ENCODE measurements at regions not wholly inside any gene's neighbourhood (a gene's known extent, or its start where the extent isn't known, plus 50 kb on each side); places are given as distances from the start of the nearest gene placed in this dataset.

DNA sequence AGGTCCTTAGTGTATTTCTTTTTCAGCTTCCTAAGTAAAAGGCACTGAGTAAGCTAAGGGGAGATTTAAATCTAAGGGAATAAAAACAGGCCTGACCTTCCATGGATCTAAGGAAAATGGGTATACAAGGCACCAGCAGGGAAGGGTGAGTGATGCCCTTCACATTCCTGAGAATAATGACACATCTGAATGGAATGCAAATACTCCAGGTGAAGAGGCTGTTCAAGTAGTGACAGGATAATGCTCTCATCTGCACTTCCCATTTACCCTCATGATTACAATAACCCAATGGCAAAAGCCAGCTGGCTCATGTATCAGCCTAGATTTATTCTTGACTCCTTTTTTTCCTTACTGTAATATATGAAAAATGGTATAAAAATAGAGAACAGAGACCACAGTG lies 216.2 kb upstream of the ACTBL2 start:
- peaks cover 13% of the 10 kb centered on the region for H3K4me1 ChIP-seq (ENCODE audit: insufficient read depth, low read length)
- H3K4me3 ChIP-seq (ENCODE audit: low read length) = no peak overlapping the region
- no peaks in the 10 kb centered on the region for H3K36me3 ChIP-seq (ENCODE audit: insufficient read depth, low read depth, low read length)
- no peaks in the 10 kb centered on the region for H3K27me3 ChIP-seq (ENCODE audit: insufficient read depth, low read length)
- no peak overlapping the region for H3K9ac ChIP-seq (ENCODE audit: low read depth, low read length)
- H3K27ac ChIP-seq (ENCODE audit: low read length) = no peak overlapping the region
- H3K9me3 ChIP-seq (ENCODE audit: insufficient read depth, low read depth, low read length) = no peaks in the 10 kb centered on the region

DNA sequence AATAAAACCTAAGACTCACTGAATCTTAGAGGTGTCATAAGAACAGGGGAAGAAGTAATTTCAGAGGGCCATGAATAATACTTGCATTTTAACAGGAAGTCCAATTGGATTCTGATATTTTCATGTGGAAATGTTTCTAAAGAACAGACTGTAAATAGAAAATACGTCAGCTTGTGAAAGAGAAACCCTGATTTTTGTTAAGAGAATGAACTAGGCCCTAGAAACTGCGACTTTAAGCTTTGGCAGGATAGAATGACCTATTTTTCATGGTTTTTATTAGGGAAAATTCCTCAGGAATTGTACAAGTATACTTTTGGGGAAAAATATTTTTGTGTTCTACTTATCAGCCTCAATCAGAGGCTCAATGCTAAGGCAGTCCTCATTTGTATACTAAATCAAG lies 215.5 kb upstream of the ACTBL2 start:
- H3K36me3 ChIP-seq (ENCODE audit: insufficient read depth, low read depth, low read length) = no peaks in the 10 kb centered on the region
- H3K4me3 ChIP-seq (ENCODE audit: low read length) = no peak overlapping the region
- H3K9me3 ChIP-seq (ENCODE audit: insufficient read depth, low read depth, low read length) = no peaks in the 10 kb centered on the region
- no peak overlapping the region for H3K9ac ChIP-seq (ENCODE audit: low read depth, low read length)
- no peaks in the 10 kb centered on the region for H3K27me3 ChIP-seq (ENCODE audit: insufficient read depth, low read length)
- H3K27ac ChIP-seq (ENCODE audit: low read length) = no peak overlapping the region
- peaks cover 19% of the 10 kb centered on the region for H3K4me1 ChIP-seq (ENCODE audit: insufficient read depth, low read length)

GRCh38 chr5:57696825-57697570 lies 214.4 kb upstream of the ACTBL2 start:
- Histone ChIP-seq H3K27me3 (ENCODE audit: insufficient read depth, low read length) (no peaks in the 10 kb centered on the region), H3K4me3 (ENCODE audit: low read length) (no peak overlapping the region), H3K27ac (ENCODE audit: low read length) (no peak overlapping the region), H3K36me3 (ENCODE audit: insufficient read depth, low read depth, low read length) (no peaks in the 10 kb centered on the region), H3K4me1 (ENCODE audit: insufficient read depth, low read length) (peaks cover 19% of the 10 kb centered on the region), H3K9me3 (ENCODE audit: insufficient read depth, low read depth, low read length) (no peaks in the 10 kb centered on the region), H3K9ac (ENCODE audit: low read depth, low read length) (no peak overlapping the region)

DNA sequence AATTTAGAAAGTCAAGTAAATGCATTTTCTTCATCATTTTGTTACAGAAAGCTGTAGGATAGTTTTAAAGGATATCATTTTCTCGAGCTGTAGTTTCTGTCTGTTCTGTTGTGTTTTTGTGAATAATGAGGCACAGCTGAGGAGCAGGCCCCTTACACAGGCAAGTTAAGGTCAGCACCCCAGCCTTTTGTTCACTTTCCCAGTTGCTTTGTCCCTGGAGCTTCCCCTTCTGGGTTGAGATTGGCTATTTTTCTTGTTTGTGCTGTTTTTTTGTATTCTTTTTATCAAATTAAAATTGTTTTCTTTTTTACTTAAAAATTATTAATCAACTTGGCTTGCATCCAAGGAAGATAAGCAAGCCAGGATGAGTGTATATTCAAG lies 213.8 kb upstream of the ACTBL2 start:
- no peak overlapping the region for H3K27ac ChIP-seq (ENCODE audit: low read length)
- H3K27me3 ChIP-seq (ENCODE audit: insufficient read depth, low read length) = no peaks in the 10 kb centered on the region
- H3K9ac ChIP-seq (ENCODE audit: low read depth, low read length) = no peak overlapping the region
- H3K4me3 ChIP-seq (ENCODE audit: low read length) = no peak overlapping the region
- H3K4me1 ChIP-seq (ENCODE audit: insufficient read depth, low read length) = peaks cover 19% of the 10 kb centered on the region
- H3K36me3 ChIP-seq (ENCODE audit: insufficient read depth, low read depth, low read length) = no peaks in the 10 kb centered on the region
- no peaks in the 10 kb centered on the region for H3K9me3 ChIP-seq (ENCODE audit: insufficient read depth, low read depth, low read length)

- H3K9me3 ChIP-seq (ENCODE audit: insufficient read depth, low read depth, low read length) = no peaks in the 10 kb centered on the region
- H3K9ac ChIP-seq (ENCODE audit: low read depth, low read length) = no peak overlapping the region
- H3K27me3 ChIP-seq (ENCODE audit: insufficient read depth, low read length) = no peaks in the 10 kb centered on the region
- peaks cover 24% of the 10 kb centered on the region for H3K4me1 ChIP-seq (ENCODE audit: insufficient read depth, low read length)
- no peaks in the 10 kb centered on the region for H3K36me3 ChIP-seq (ENCODE audit: insufficient read depth, low read depth, low read length)
- no peak overlapping the region for H3K27ac ChIP-seq (ENCODE audit: low read length)
- H3K4me3 ChIP-seq (ENCODE audit: low read length) = no peak overlapping the region
These were observed 213.2 kb upstream of the ACTBL2 start for GRCh38 chr5:57695706-57696388.

DNA sequence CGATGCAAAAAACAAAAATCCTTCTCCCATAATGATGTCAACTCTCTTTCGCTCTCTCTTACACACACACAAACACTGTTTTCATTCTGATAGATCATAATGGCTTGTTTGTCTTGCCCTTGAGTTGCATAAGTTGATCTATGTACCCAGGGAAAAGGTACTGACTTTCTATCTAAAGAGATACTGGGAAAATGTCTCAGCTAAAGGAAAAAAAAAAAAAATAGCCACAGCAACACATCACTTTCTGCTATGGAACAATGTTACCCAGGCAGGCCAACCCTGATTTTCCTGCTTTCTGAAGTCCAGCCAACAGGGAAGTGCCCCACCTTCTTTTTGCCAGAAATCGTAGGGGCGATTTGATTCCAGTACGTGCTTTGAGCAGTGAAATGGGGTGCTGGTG lies 212.6 kb upstream of the ACTBL2 start:
- H3K4me1 ChIP-seq (ENCODE audit: insufficient read depth, low read length) = peaks cover 25% of the 10 kb centered on the region
- no peaks in the 10 kb centered on the region for H3K9me3 ChIP-seq (ENCODE audit: insufficient read depth, low read depth, low read length)
- H3K27me3 ChIP-seq (ENCODE audit: insufficient read depth, low read length) = no peaks in the 10 kb centered on the region
- no peaks in the 10 kb centered on the region for H3K36me3 ChIP-seq (ENCODE audit: insufficient read depth, low read depth, low read length)
- no peak overlapping the region for H3K9ac ChIP-seq (ENCODE audit: low read depth, low read length)
- H3K27ac ChIP-seq (ENCODE audit: low read length) = no peak overlapping the region
- H3K4me3 ChIP-seq (ENCODE audit: low read length) = no peak overlapping the region

DNA sequence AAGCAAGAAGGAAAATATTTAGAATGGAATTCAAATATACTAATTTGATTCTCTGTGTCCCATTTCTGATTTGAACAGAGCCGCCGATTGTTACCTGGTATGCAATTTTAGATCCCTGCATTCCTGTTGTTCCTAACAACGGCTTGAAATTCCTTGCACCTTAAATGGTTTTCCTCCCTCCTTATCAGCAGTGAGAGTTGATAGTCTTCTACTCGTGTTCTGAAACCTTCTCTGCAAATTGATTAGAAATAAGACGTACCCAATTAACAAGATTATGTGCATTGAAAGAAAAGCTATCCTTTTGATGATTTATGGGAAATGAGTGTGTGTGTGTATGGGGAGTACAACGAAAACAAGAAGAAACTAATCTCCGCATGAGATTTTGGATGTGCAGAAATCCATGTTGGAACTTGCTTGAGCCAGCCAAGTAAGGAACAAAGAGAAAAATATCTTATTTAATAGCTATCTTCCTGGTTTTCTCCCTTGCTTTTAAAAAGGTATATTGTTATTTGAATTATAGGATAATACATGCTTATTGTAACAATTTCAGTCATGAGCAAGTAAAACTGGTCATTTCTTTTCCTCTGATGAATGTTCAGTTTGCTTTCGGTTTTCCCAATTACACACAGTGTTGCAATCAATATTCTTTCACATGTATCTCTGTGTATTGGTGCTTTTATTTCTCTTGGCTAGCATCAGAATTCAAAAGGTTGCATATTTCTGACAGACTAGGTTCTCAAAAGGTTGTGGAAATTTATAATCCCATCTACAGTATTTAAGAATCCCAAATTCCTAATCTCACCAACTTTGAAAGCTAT lies 211.1 kb upstream of the ACTBL2 start:
- peaks cover 19% of the 10 kb centered on the region for H3K4me1 ChIP-seq (ENCODE audit: insufficient read depth, low read length)
- H3K27ac ChIP-seq (ENCODE audit: low read length) = no peak overlapping the region
- no peak overlapping the region for H3K9ac ChIP-seq (ENCODE audit: low read depth, low read length)
- H3K4me3 ChIP-seq (ENCODE audit: low read length) = no peak overlapping the region
- no peaks in the 10 kb centered on the region for H3K27me3 ChIP-seq (ENCODE audit: insufficient read depth, low read length)
- no peaks in the 10 kb centered on the region for H3K36me3 ChIP-seq (ENCODE audit: insufficient read depth, low read depth, low read length)
- H3K9me3 ChIP-seq (ENCODE audit: insufficient read depth, low read depth, low read length) = no peaks in the 10 kb centered on the region

- no peaks in the 10 kb centered on the region for H3K27me3 ChIP-seq (ENCODE audit: insufficient read depth, low read length)
These were observed 210.2 kb upstream of the ACTBL2 start for GRCh38 chr5:57692582-57693487.

GRCh38 chr5:57690724-57691123 lies 208.1 kb upstream of the ACTBL2 start:
- Histone ChIP-seq H3K9ac (ENCODE audit: low read depth, low read length) (no peak overlapping the region), H3K4me3 (ENCODE audit: low read length) (no peak overlapping the region), H3K9me3 (ENCODE audit: insufficient read depth, low read depth, low read length) (no peaks in the 10 kb centered on the region), H3K36me3 (ENCODE audit: insufficient read depth, low read depth, low read length) (no peaks in the 10 kb centered on the region), H3K27me3 (ENCODE audit: insufficient read depth, low read length) (no peaks in the 10 kb centered on the region), H3K27ac (ENCODE audit: low read length) (no peak overlapping the region), H3K4me1 (ENCODE audit: insufficient read depth, low read length) (peaks cover 15% of the 10 kb centered on the region)

More at GRCh38 chr5:57692582-57693487, 210.2 kb upstream of the ACTBL2 start:
- Histone ChIP-seq H3K4me1 (ENCODE audit: insufficient read depth, low read length) (peaks cover 19% of the 10 kb centered on the region), H3K9ac (ENCODE audit: low read depth, low read length) (no peak overlapping the region), H3K9me3 (ENCODE audit: insufficient read depth, low read depth, low read length) (no peaks in the 10 kb centered on the region), H3K36me3 (ENCODE audit: insufficient read depth, low read depth, low read length) (no peaks in the 10 kb centered on the region), H3K4me3 (ENCODE audit: low read length) (no peak overlapping the region), H3K27ac (ENCODE audit: low read length) (no peak overlapping the region)

GRCh38 chr5:57687596-57687995 lies 205.0 kb upstream of the ACTBL2 start:
- no peaks in the 10 kb centered on the region for H3K36me3 ChIP-seq (ENCODE audit: insufficient read depth, low read depth, low read length)
- no peak overlapping the region for H3K27ac ChIP-seq (ENCODE audit: low read length)
- H3K4me1 ChIP-seq (ENCODE audit: insufficient read depth, low read length) = peaks cover 6% of the 10 kb centered on the region; the same call in 1 of the 2 replicates
- no peaks in the 10 kb centered on the region for H3K27me3 ChIP-seq (ENCODE audit: insufficient read depth, low read length)
- H3K4me3 ChIP-seq (ENCODE audit: low read length) = no peak overlapping the region
- no peaks in the 10 kb centered on the region for H3K9me3 ChIP-seq (ENCODE audit: insufficient read depth, low read depth, low read length)
- H3K9ac ChIP-seq (ENCODE audit: low read depth, low read length) = no peak overlapping the region
